ENCODE measurements at regions not wholly inside any gene's neighbourhood (a gene's known extent, or its start where the extent isn't known, plus 50 kb on each side); places are given as distances from the start of the nearest gene placed in this dataset.

GRCh38 chr4:146004730-146005129 is 66.1 kb upstream of the ZNF827 start:
- no peak for TF ChIP-seq POLR2A (IDR thresholded peaks at IDR 0.05; ENCODE audit: low read depth, low read length)
- TF ChIP-seq POLR2AphosphoS5 (IDR thresholded peaks at IDR 0.05; ENCODE audit: low read depth, low read length): no peak
- peak; percentile 40; the same call in 1 of the 2 replicates for TF ChIP-seq SPI1 (IDR thresholded peaks at IDR 0.05; ENCODE audit: low read depth, low read length)
